ENCODE measurements at regions not wholly inside any gene's neighbourhood (a gene's known extent, or its start where the extent isn't known, plus 50 kb on each side); places are given as distances from the start of the nearest gene placed in this dataset.

DNA sequence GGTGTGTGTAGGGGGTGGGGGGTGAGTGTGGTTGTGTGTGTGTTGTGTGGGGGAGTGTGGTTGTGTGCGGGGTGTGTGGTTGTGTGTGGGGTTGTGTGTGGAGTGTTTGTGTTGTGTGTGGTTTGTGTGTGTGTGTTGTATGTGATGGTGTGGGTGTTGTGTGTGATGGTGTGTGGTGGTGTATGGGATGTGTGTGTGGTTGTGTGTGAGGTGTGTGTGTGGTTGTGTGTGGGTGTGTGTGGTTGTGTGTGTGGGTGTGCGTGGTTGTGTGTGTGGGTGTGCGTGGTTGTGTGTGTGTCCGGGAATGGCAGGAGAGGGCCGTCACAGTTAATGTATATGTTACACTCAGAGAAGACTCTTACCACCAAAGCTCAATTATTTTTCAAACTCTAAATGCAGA, 79.8 kb downstream of the TBXT start:
- TF ChIP-seq, protein P1, sequence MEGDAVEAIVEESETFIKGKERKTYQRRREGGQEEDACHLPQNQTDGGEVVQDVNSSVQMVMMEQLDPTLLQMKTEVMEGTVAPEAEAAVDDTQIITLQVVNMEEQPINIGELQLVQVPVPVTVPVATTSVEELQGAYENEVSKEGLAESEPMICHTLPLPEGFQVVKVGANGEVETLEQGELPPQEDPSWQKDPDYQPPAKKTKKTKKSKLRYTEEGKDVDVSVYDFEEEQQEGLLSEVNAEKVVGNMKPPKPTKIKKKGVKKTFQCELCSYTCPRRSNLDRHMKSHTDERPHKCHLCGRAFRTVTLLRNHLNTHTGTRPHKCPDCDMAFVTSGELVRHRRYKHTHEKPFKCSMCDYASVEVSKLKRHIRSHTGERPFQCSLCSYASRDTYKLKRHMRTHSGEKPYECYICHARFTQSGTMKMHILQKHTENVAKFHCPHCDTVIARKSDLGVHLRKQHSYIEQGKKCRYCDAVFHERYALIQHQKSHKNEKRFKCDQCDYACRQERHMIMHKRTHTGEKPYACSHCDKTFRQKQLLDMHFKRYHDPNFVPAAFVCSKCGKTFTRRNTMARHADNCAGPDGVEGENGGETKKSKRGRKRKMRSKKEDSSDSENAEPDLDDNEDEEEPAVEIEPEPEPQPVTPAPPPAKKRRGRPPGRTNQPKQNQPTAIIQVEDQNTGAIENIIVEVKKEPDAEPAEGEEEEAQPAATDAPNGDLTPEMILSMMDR (IDR thresholded peaks at IDR 0.05; ENCODE audit: insufficient read depth, low read depth, low read length): no peak
- no peak for TF ChIP-seq EZH2 (IDR thresholded peaks at IDR 0.05; ENCODE audit: insufficient read depth, low read length)
